ENCODE measurements at regions not wholly inside any gene's neighbourhood (a gene's known extent, or its start where the extent isn't known, plus 50 kb on each side); places are given as distances from the start of the nearest gene placed in this dataset.

DNA sequence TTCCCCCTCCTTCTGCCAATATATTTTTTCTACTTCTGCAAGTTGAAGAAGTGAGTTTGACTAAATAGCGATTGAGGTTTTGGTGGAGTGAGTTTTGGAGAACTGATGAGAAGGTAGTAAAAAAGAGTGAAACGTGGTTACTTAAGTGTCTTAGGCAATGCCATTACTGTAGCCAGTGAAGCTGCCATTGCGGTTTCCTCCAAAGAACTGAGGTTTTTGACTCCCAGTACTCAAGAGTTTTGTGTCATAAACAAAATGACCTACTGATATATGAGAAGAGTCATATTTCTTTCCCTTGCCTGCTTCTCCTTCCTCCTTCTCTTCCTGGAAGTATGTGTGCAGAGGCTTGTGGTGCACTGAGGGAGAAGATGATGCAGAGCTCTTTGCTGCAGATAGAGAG, 554.5 kb upstream of the MAP3K7 start:
- H3K9me3 Mint-ChIP-seq, result no peaks in the 10 kb centered on the region
- H3K27ac Mint-ChIP-seq, result no peak overlapping the region; a peak in 1 of 7 replicates
- Histone ChIP-seq H3K18ac (ENCODE audit: insufficient read length, low read depth, low read length) (no peak overlapping the region), H3K27ac (ENCODE audit: insufficient read length, low read depth, low read length) (no peak overlapping the region), H3K4me1 (ENCODE audit: insufficient read depth, low read length) (no peaks in the 10 kb centered on the region), H4K8ac (replicated peaks; ENCODE audit: insufficient read length, low read depth, low read length) (no peak overlapping the region), H3K23ac (ENCODE audit: insufficient read length, low read depth, low read length) (no peak overlapping the region), H3K79me1 (ENCODE audit: insufficient read depth, low read depth, low read length, poor library complexity, severe bottlenecking) (no peaks in the 10 kb centered on the region), H2BK20ac (ENCODE audit: low read depth, low read length, poor library complexity, severe bottlenecking) (no peak overlapping the region), H4K91ac (ENCODE audit: insufficient read length, low read depth, low read length) (no peak overlapping the region), H3K23me2 (ENCODE audit: insufficient read length, low read depth, low read length, poor library complexity, severe bottlenecking) (no peaks in the 10 kb centered on the region), H2BK120ac (ENCODE audit: low read depth, low read length, poor library complexity, severe bottlenecking) (no peak overlapping the region), H2BK5ac (ENCODE audit: insufficient read length, low read length) (no peak overlapping the region), H3K4me2 (ENCODE audit: insufficient read depth, insufficient read length, low read length) (no peak overlapping the region), H3K9me3 (ENCODE audit: control insufficient read depth, low read depth, low read length) (no peaks in the 10 kb centered on the region), H3K56ac (ENCODE audit: insufficient read length, low read depth, low read length) (no peak overlapping the region), H4K5ac (ENCODE audit: insufficient read length, low read depth, low read length) (no peak overlapping the region), H3K14ac (ENCODE audit: insufficient read depth, low read length) (no peak overlapping the region), H3K27me3 (ENCODE audit: insufficient read depth, low read length) (no peaks in the 10 kb centered on the region), H2BK12ac (ENCODE audit: insufficient read length, low read depth, low read length) (no peak overlapping the region), H3K4ac (ENCODE audit: low read depth, low read length) (no peak overlapping the region), H2BK15ac (ENCODE audit: low read depth, low read length) (no peak overlapping the region), H2AK5ac (ENCODE audit: insufficient read length, low read length) (no peak overlapping the region), H2AFZ (ENCODE audit: low read length) (no peak overlapping the region), H3K9ac (ENCODE audit: extremely low read depth, insufficient read length, low read length) (no peak overlapping the region), H3K79me2 (ENCODE audit: insufficient read depth, low read length) (no peaks in the 10 kb centered on the region), H3T11ph (ENCODE audit: low read length) (no peak overlapping the region), H4K20me1 (ENCODE audit: control insufficient read depth, insufficient read depth, insufficient read length) (no peaks in the 10 kb centered on the region)
- no peaks in the 10 kb centered on the region for H3K4me1 Mint-ChIP-seq
- WGBS (ENCODE audit: extremely low coverage, insufficient read length, low lambda C conversion rate), result 100% methylated on average over 2 of the region's 3 CpGs
- no peak for DNase-seq
- no peak overlapping the region for H3K4me3 Mint-ChIP-seq
- no peaks in the 10 kb centered on the region for H3K27me3 Mint-ChIP-seq (ENCODE audit: low read depth)
- TF ChIP-seq CTCF (conservative IDR thresholded peaks at IDR 0.05), result no peak
- H3K36me3 Mint-ChIP-seq (ENCODE audit: insufficient read depth in 1 of 3, low read depth in 3 of 3), result no peaks in the 10 kb centered on the region

Data from H9 (cell line).